OCI-LY1 (cell line): ENCODE measurements at regions not wholly inside any gene's neighbourhood (a gene's known extent, or its start where the extent isn't known, plus 50 kb on each side); places are given as distances from the start of the nearest gene placed in this dataset.

Experiments used
- H2AFZ ChIP-seq: fragments of 200-600 bp; sonication (generic), shearing (Covaris generic); 2 replicates; pipeline ENCODE4 v1.6.0; 2014; ENCODE audit warnings: antibody characterized with exemption, mild to moderate bottlenecking, low read length
- H3F3A ChIP-seq: fragments of 200-600 bp; sonication (generic), shearing (Covaris generic); 2 replicates; pipeline ENCODE4 v1.6.0; 2014; ENCODE audit warnings: mild to moderate bottlenecking, antibody characterized with exemption, low read length, moderate library complexity; ENCODE audit not compliant: insufficient read depth
- H3K27ac ChIP-seq: fragments of 200-600 bp; sonication (generic); 2 replicates; pipeline ENCODE4 v1.5.1; 2014; ENCODE audit warnings: low read length, mixed run types, mild to moderate bottlenecking, low read depth; ENCODE audit not compliant: poor library complexity, severe bottlenecking
- H3K27me3 ChIP-seq: fragments of 200-600 bp; sonication (generic); 2 replicates; pipeline ENCODE4 v1.6.0; 2014; ENCODE audit warnings: antibody characterized with exemption, mild to moderate bottlenecking, low read length, moderate library complexity; ENCODE audit not compliant: insufficient read depth
- H3K36me3 ChIP-seq: fragments of 200-600 bp; sonication (generic); 2 replicates; pipeline ENCODE4 v1.6.1; 2014; ENCODE audit warnings: mild to moderate bottlenecking, antibody characterized with exemption, low read length, moderate library complexity, mixed read lengths; ENCODE audit not compliant: insufficient read depth
- H3K4me1 ChIP-seq: fragments of 200-600 bp; sonication (generic); 2 replicates; pipeline ENCODE4 v1.5.1; 2014; ENCODE audit warnings: mild to moderate bottlenecking, low read length, moderate library complexity; ENCODE audit not compliant: insufficient read depth, severe bottlenecking
- H3K4me2 ChIP-seq: fragments of 200-600 bp; sonication (generic), shearing (Covaris generic); 2 replicates; pipeline ENCODE4 v1.6.1; 2014; ENCODE audit warnings: low read length
- H3K4me3 ChIP-seq: fragments of 200-600 bp; sonication (generic); 2 replicates; pipeline ENCODE4 v1.5.1; 2014; ENCODE audit warnings: low read length, low read depth, mild to moderate bottlenecking, mixed read lengths; ENCODE audit not compliant: poor library complexity, severe bottlenecking
- H3K79me2 ChIP-seq: fragments of 200-600 bp; shearing (Covaris generic); 2 replicates; pipeline ENCODE4 v1.6.1; 2016; ENCODE audit warnings: mixed run types, low read length, mixed read lengths; ENCODE audit not compliant: insufficient read depth
- H3K9ac ChIP-seq: fragments of 200-600 bp; sonication (generic), shearing (Covaris generic); 2 replicates; pipeline ENCODE4 v1.6.1; 2014; ENCODE audit warnings: mild to moderate bottlenecking, low read length, mixed read lengths
- H3K9me2 ChIP-seq: fragments of 200-600 bp; sonication (generic), shearing (Covaris generic); 2 replicates; pipeline ENCODE4 v1.6.1; 2014; ENCODE audit warnings: low read depth, mild to moderate bottlenecking, low read length, mixed read lengths
- H3K9me3 ChIP-seq: fragments of 200-600 bp; shearing (Covaris generic); 2 replicates; pipeline ENCODE4 v1.6.1; 2014; ENCODE audit warnings: low read length, mixed read lengths
- H4K20me1 ChIP-seq: fragments of 200-600 bp; sonication (generic), shearing (Covaris generic); 2 replicates; pipeline ENCODE4 v1.6.0; 2016; ENCODE audit warnings: mild to moderate bottlenecking, low read length; ENCODE audit not compliant: insufficient read depth
- CTCF ChIP-seq: fragments of 200-600 bp; sonication (generic), shearing (Covaris generic); IDR thresholded peaks from 2 replicates; pipeline ENCODE4 v1.5.1; 2017; ENCODE audit warnings: mild to moderate bottlenecking, antibody characterized with exemption, low read length, moderate library complexity, mixed read lengths
- EZH2 ChIP-seq: fragments of 200-600 bp; sonication (generic), shearing (Covaris generic); IDR thresholded peaks from 2 replicates; pipeline ENCODE4 v1.8.0; 2017; ENCODE audit warnings: borderline replicate concordance, mixed run types, mild to moderate bottlenecking, antibody characterized with exemption, low read length, moderate library complexity, mixed read lengths

GRCh38 chr14:101449114-101449513 is 112.2 kb upstream of the DIO3 start:
- Histone ChIP-seq H3K4me3 (no peak overlapping the region), H3K4me1 (no peaks in the 10 kb centered on the region), H3K36me3 (no peaks in the 10 kb centered on the region), H3F3A (no peaks in the 10 kb centered on the region), H3K79me2 (no peaks in the 10 kb centered on the region), H2AFZ (no peak overlapping the region), H3K27me3 (no peaks in the 10 kb centered on the region; the same call in 1 of the 2 replicates), H3K9me3 (no peaks in the 10 kb centered on the region), H3K27ac (no peak overlapping the region), H3K4me2 (no peak overlapping the region), H3K9me2 (no peaks in the 10 kb centered on the region), H4K20me1 (no peaks in the 10 kb centered on the region), H3K9ac (no peak overlapping the region)
- TF ChIP-seq CTCF, result no peak
- no peak for TF ChIP-seq EZH2

- Histone ChIP-seq H3F3A (no peaks in the 10 kb centered on the region), H2AFZ (no peak overlapping the region), H3K79me2 (no peaks in the 10 kb centered on the region), H3K4me2 (no peak overlapping the region), H3K27ac (no peak overlapping the region), H3K9me2 (no peaks in the 10 kb centered on the region), H4K20me1 (no peaks in the 10 kb centered on the region), H3K27me3 (no peaks in the 10 kb centered on the region; the same call in 1 of the 2 replicates), H3K9me3 (no peaks in the 10 kb centered on the region), H3K4me1 (no peaks in the 10 kb centered on the region), H3K9ac (no peak overlapping the region), H3K4me3 (no peak overlapping the region), H3K36me3 (no peaks in the 10 kb centered on the region)
- TF ChIP-seq EZH2 (no peak), CTCF (no peak)
Measured at GRCh38 chr14:101451166-101451565, 110.1 kb upstream of the DIO3 start.

GRCh38 chr14:101453225-101453624 is 108.1 kb upstream of the DIO3 start:
- H3K36me3 ChIP-seq, result no peaks in the 10 kb centered on the region
- H3K4me3 ChIP-seq, result no peak overlapping the region
- no peaks in the 10 kb centered on the region for H3K9me3 ChIP-seq
- no peaks in the 10 kb centered on the region; the same call in 1 of the 2 replicates for H3K27me3 ChIP-seq
- H4K20me1 ChIP-seq, result no peaks in the 10 kb centered on the region
- H3K4me1 ChIP-seq, result no peaks in the 10 kb centered on the region
- H3F3A ChIP-seq, result no peaks in the 10 kb centered on the region
- H3K4me2 ChIP-seq, result no peak overlapping the region
- TF ChIP-seq CTCF, result no peak
- no peak for TF ChIP-seq EZH2
- no peak overlapping the region for H3K27ac ChIP-seq
- no peaks in the 10 kb centered on the region for H3K9me2 ChIP-seq
- H3K9ac ChIP-seq, result no peak overlapping the region
- H3K79me2 ChIP-seq, result no peaks in the 10 kb centered on the region
- H2AFZ ChIP-seq, result no peak overlapping the region
